ENCODE measurements at regions not wholly inside any gene's neighbourhood (a gene's known extent, or its start where the extent isn't known, plus 50 kb on each side); places are given as distances from the start of the nearest gene placed in this dataset.

DNA sequence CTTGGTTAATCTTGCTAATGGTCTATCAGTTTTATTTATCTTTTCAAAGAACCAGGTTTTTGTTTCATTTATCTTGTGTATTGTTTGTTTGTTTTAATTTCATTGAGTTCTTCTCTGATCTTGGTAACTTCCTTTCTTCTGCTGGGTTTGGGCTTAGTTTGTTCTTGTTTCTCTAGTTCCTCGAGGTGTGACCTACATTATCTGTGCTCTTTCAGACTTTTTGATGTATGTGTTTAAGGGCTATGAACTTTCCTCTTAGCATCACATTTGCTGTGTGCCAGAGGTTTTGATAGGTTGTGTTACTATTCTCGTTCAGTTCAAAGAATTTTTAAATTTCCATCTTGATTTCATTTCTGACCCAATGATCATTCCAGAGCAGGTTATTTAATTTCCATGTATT lies 365.4 kb upstream of the GATB start:
- ChIA-PET CTCF (no interaction called here), POLR2A (no interaction called here)
- no peak for DNase-seq (ENCODE audit: low read depth, low spot score)
- H3K4me3 ChIP-seq (ENCODE audit: low read depth, low read length), result no peak overlapping the region
- TF ChIP-seq CTCF (IDR thresholded peaks at IDR 0.05; ENCODE audit: insufficient read depth, low read length, missing control alignments), result no peak

DNA sequence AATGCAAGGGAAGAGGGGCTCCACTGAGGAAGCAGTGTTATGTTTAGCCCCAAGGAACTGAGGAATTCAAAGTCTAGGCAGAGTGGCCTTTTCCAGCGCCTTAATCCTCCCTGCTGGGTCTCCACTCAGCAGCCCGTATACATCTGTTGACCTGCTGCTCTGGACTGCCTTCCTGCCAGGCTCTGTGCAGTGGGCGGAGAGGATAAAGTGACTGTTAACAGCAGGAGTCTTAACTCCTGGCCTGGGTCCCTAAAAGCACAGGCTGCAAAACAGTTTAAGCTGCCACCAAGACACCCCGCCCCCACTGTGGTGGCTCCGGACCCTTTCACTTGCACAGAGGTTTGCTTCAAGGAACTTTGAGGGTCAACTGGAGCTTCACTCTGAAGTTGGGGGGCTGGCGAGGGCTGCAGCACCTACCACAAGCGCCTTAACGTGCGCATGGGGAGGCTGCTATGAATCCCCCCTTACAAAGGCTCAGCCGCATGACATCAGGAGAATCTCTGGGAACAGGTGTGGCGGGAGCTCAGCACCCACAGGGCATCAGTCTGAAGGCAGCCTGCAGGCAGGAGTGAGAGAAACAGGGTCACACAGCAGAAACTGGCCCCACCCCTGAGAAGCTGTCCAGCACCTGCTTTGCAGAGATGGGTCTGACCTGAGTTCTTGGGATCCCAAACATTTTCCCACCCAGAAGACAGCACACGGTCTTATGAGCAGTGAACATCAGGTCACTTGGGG lies 358.2 kb upstream of the GATB start:
- no peak for TF ChIP-seq CTCF (IDR thresholded peaks at IDR 0.05; ENCODE audit: insufficient read depth, low read length, missing control alignments)
- H3K4me3 ChIP-seq (ENCODE audit: low read depth, low read length), result no peak overlapping the region
- POLR2A ChIA-PET, result no interaction called here
- no peak for DNase-seq (ENCODE audit: low read depth, low spot score)
- CTCF ChIA-PET, result no interaction called here

GRCh38 chr4:152117933-152118507 lies 357.2 kb upstream of the GATB start:
- ChIA-PET POLR2A (no interaction called here), CTCF (no interaction called here)
- TF ChIP-seq CTCF (IDR thresholded peaks at IDR 0.05; ENCODE audit: insufficient read depth, low read length, missing control alignments), result no peak
- DNase-seq (ENCODE audit: low read depth, low spot score), result no peak
- no peak overlapping the region for H3K4me3 ChIP-seq (ENCODE audit: low read depth, low read length)

DNA sequence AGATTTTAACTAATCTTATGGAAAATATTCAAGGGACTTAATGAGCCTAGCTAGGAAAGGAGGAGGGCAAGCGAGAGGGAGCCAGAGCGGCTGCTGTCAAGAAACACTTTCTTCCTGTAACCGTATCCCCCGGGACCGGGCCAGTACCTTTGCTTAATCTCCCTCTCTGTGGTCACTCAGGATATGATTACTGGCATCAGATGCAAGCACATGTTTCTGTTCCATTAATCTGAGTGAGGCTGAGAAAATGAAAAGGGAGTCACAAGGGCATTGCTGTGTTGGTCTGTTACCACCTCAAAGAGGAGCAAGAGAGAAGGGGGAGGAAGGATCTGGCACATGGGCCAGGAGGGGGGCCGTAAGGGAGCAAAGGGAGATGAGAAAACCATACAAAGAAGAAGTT lies 356.7 kb upstream of the GATB start:
- POLR2A ChIA-PET, result no interaction called here
- H3K4me3 ChIP-seq (ENCODE audit: low read depth, low read length), result no peak overlapping the region
- CTCF ChIA-PET, result no interaction called here
- TF ChIP-seq CTCF (IDR thresholded peaks at IDR 0.05; ENCODE audit: insufficient read depth, low read length, missing control alignments), result no peak
- DNase-seq (ENCODE audit: low read depth, low spot score), result no peak

DNA sequence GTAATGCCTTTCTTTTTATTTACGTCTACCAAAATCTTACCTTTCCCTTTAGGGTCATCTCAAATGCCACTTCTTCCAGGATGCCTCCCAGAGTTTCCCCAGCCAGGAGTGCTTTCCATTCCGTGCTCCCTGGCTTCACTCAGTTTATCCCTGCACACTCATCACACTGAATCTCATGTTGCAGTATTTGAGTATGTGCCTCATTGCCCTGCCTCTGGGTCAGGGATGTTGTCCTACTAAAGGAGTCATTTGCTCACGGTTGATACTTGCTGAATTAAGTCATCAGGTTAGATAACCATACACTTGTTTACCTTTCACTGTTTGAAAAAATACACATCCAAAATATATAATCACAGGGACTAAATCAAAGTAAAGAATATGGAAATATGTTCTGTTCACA lies 356.2 kb upstream of the GATB start:
- H3K4me3 ChIP-seq (ENCODE audit: low read depth, low read length), result no peak overlapping the region
- ChIA-PET CTCF (no interaction called here), POLR2A (no interaction called here)
- no peak for DNase-seq (ENCODE audit: low read depth, low spot score)
- no peak for TF ChIP-seq CTCF (IDR thresholded peaks at IDR 0.05; ENCODE audit: insufficient read depth, low read length, missing control alignments)

- ChIA-PET POLR2A (no interaction called here), CTCF (no interaction called here)
- no peak for DNase-seq (ENCODE audit: low read depth, low spot score)
Measured at GRCh38 chr4:152115794-152116193, 355.0 kb upstream of the GATB start.

More at GRCh38 chr4:152115794-152116193, 355.0 kb upstream of the GATB start:
- H3K4me3 ChIP-seq (ENCODE audit: low read depth, low read length), result no peak overlapping the region
- no peak for TF ChIP-seq CTCF (IDR thresholded peaks at IDR 0.05; ENCODE audit: insufficient read depth, low read length, missing control alignments)
